ENCODE measurements at regions not wholly inside any gene's neighbourhood (a gene's known extent, or its start where the extent isn't known, plus 50 kb on each side); places are given as distances from the start of the nearest gene placed in this dataset.
"Not testable (repeated sequence)": the region's sequence is repeated elsewhere in the genome, so short reads cannot be mapped to it uniquely, and the experiment has no call there.

GRCh38 chr12:71297930-71298329, 140.1 kb upstream of the TSPAN8 start:
- H3K9me3 ChIP-seq (ENCODE audit: control insufficient read depth in 1 of 2, low read length in 2 of 2), result no peaks in the 10 kb centered on the region
- H3K36me3 ChIP-seq (ENCODE audit: control insufficient read depth in 1 of 2, insufficient read depth in 2 of 2, low read length in 2 of 2), result no peaks in the 10 kb centered on the region
- no peak overlapping the region for H3K27ac ChIP-seq (ENCODE audit: low read length)
- no peak overlapping the region for H3K4me3 ChIP-seq (ENCODE audit: low read depth in 1 of 2, low read length in 2 of 2)
- no peaks in the 10 kb centered on the region for H3K27me3 ChIP-seq (ENCODE audit: low read depth, low read length)
- H3K4me1 ChIP-seq (ENCODE audit: control insufficient read depth in 1 of 2, insufficient read depth in 2 of 2, low read length in 2 of 2), result no peaks in the 10 kb centered on the region

GRCh38 chr12:71295953-71296352, 138.2 kb upstream of the TSPAN8 start:
- Histone ChIP-seq H3K4me3 (ENCODE audit: low read depth in 1 of 2, low read length in 2 of 2) (no peak overlapping the region), H3K9me3 (ENCODE audit: control insufficient read depth in 1 of 2, low read length in 2 of 2) (peaks cover 0 to 3% of the 10 kb centered on the region in 2 donors), H3K27me3 (ENCODE audit: low read depth, low read length) (no peaks in the 10 kb centered on the region), H3K27ac (ENCODE audit: low read length) (no peak overlapping the region), H3K4me1 (ENCODE audit: control insufficient read depth in 1 of 2, insufficient read depth in 2 of 2, low read length in 2 of 2) (no peaks in the 10 kb centered on the region), H3K36me3 (ENCODE audit: control insufficient read depth in 1 of 2, insufficient read depth in 2 of 2, low read length in 2 of 2) (no peaks in the 10 kb centered on the region)

GRCh38 chr12:71291746-71292145, 133.9 kb upstream of the TSPAN8 start:
- Histone ChIP-seq H3K27ac (ENCODE audit: low read length) (no peak overlapping the region), H3K27me3 (ENCODE audit: low read depth, low read length) (no peaks in the 10 kb centered on the region), H3K4me3 (ENCODE audit: low read depth in 1 of 2, low read length in 2 of 2) (no peak overlapping the region), H3K36me3 (ENCODE audit: control insufficient read depth in 1 of 2, insufficient read depth in 2 of 2, low read length in 2 of 2) (no peaks in the 10 kb centered on the region), H3K9me3 (ENCODE audit: control insufficient read depth in 1 of 2, low read length in 2 of 2) (peaks cover 0 to 3% of the 10 kb centered on the region in 2 donors), H3K4me1 (ENCODE audit: control insufficient read depth in 1 of 2, insufficient read depth in 2 of 2, low read length in 2 of 2) (no peaks in the 10 kb centered on the region)

- H3K4me1 ChIP-seq (ENCODE audit: control insufficient read depth in 1 of 2, insufficient read depth in 2 of 2, low read length in 2 of 2), result no peaks in the 10 kb centered on the region
- H3K4me3 ChIP-seq (ENCODE audit: low read depth in 1 of 2, low read length in 2 of 2), result no peak overlapping the region
- no peaks in the 10 kb centered on the region for H3K36me3 ChIP-seq (ENCODE audit: control insufficient read depth in 1 of 2, insufficient read depth in 2 of 2, low read length in 2 of 2)
- H3K9me3 ChIP-seq (ENCODE audit: control insufficient read depth in 1 of 2, low read length in 2 of 2), result no peaks in the 10 kb centered on the region
- no peaks in the 10 kb centered on the region for H3K27me3 ChIP-seq (ENCODE audit: low read depth, low read length)
- H3K27ac ChIP-seq (ENCODE audit: low read length), result no peak overlapping the region
Measured at GRCh38 chr12:71283883-71284282, 126.1 kb upstream of the TSPAN8 start.

GRCh38 chr12:71282925-71283324, 125.1 kb upstream of the TSPAN8 start:
- Histone ChIP-seq H3K4me1 (ENCODE audit: control insufficient read depth in 1 of 2, insufficient read depth in 2 of 2, low read length in 2 of 2) (no peaks in the 10 kb centered on the region), H3K4me3 (ENCODE audit: low read depth in 1 of 2, low read length in 2 of 2) (no peak overlapping the region), H3K27me3 (ENCODE audit: low read depth, low read length) (no peaks in the 10 kb centered on the region), H3K36me3 (ENCODE audit: control insufficient read depth in 1 of 2, insufficient read depth in 2 of 2, low read length in 2 of 2) (no peaks in the 10 kb centered on the region), H3K27ac (ENCODE audit: low read length) (no peak overlapping the region), H3K9me3 (ENCODE audit: control insufficient read depth in 1 of 2, low read length in 2 of 2) (no peaks in the 10 kb centered on the region)

- Histone ChIP-seq H3K36me3 (ENCODE audit: control insufficient read depth in 1 of 2, insufficient read depth in 2 of 2, low read length in 2 of 2) (no peaks in the 10 kb centered on the region), H3K9me3 (ENCODE audit: control insufficient read depth in 1 of 2, low read length in 2 of 2) (no peaks in the 10 kb centered on the region)
Measured at GRCh38 chr12:71282020-71282419, 124.2 kb upstream of the TSPAN8 start.

GRCh38 chr12:71281425-71281824, 123.6 kb upstream of the TSPAN8 start:
- Histone ChIP-seq H3K36me3 (ENCODE audit: control insufficient read depth in 1 of 2, insufficient read depth in 2 of 2, low read length in 2 of 2) (no peaks in the 10 kb centered on the region), H3K9me3 (ENCODE audit: control insufficient read depth in 1 of 2, low read length in 2 of 2) (no peaks in the 10 kb centered on the region), H3K4me3 (ENCODE audit: low read depth in 1 of 2, low read length in 2 of 2) (no peak overlapping the region), H3K4me1 (ENCODE audit: control insufficient read depth in 1 of 2, insufficient read depth in 2 of 2, low read length in 2 of 2) (no peaks in the 10 kb centered on the region), H3K27me3 (ENCODE audit: low read depth, low read length) (no peaks in the 10 kb centered on the region), H3K27ac (ENCODE audit: low read length) (no peak overlapping the region)

More at GRCh38 chr12:71282020-71282419, 124.2 kb upstream of the TSPAN8 start:
- Histone ChIP-seq H3K4me1 (ENCODE audit: control insufficient read depth in 1 of 2, insufficient read depth in 2 of 2, low read length in 2 of 2) (no peaks in the 10 kb centered on the region), H3K27ac (ENCODE audit: low read length) (no peak overlapping the region), H3K27me3 (ENCODE audit: low read depth, low read length) (no peaks in the 10 kb centered on the region), H3K4me3 (ENCODE audit: low read depth in 1 of 2, low read length in 2 of 2) (no peak overlapping the region)

- Histone ChIP-seq H3K9me3 (ENCODE audit: control insufficient read depth in 1 of 2, low read length in 2 of 2) (no peaks in the 10 kb centered on the region), H3K4me3 (ENCODE audit: low read depth in 1 of 2, low read length in 2 of 2) (no peak overlapping the region), H3K4me1 (ENCODE audit: control insufficient read depth in 1 of 2, insufficient read depth in 2 of 2, low read length in 2 of 2) (no peaks in the 10 kb centered on the region)
Measured at GRCh38 chr12:71277866-71278265, 120.1 kb upstream of the TSPAN8 start.

GRCh38 chr12:71276541-71276940, 118.7 kb upstream of the TSPAN8 start:
- Histone ChIP-seq H3K36me3 (ENCODE audit: control insufficient read depth in 1 of 2, insufficient read depth in 2 of 2, low read length in 2 of 2) (no peaks in the 10 kb centered on the region), H3K4me3 (ENCODE audit: low read depth in 1 of 2, low read length in 2 of 2) (no peak overlapping the region), H3K9me3 (ENCODE audit: control insufficient read depth in 1 of 2, low read length in 2 of 2) (no peaks in the 10 kb centered on the region), H3K27ac (ENCODE audit: low read length) (no peak overlapping the region), H3K4me1 (ENCODE audit: control insufficient read depth in 1 of 2, insufficient read depth in 2 of 2, low read length in 2 of 2) (no peaks in the 10 kb centered on the region), H3K27me3 (ENCODE audit: low read depth, low read length) (no peaks in the 10 kb centered on the region)

More at GRCh38 chr12:71277866-71278265, 120.1 kb upstream of the TSPAN8 start:
- Histone ChIP-seq H3K27me3 (ENCODE audit: low read depth, low read length) (no peaks in the 10 kb centered on the region), H3K36me3 (ENCODE audit: control insufficient read depth in 1 of 2, insufficient read depth in 2 of 2, low read length in 2 of 2) (no peaks in the 10 kb centered on the region), H3K27ac (ENCODE audit: low read length) (no peak overlapping the region)

- H3K27me3 ChIP-seq (ENCODE audit: low read depth, low read length); H3K36me3 ChIP-seq (ENCODE audit: control insufficient read depth in 1 of 2, insufficient read depth in 2 of 2, low read length in 2 of 2); H3K27ac ChIP-seq (ENCODE audit: low read length); H3K4me3 ChIP-seq (ENCODE audit: low read depth in 1 of 2, low read length in 2 of 2); H3K4me1 ChIP-seq (ENCODE audit: control insufficient read depth in 1 of 2, insufficient read depth in 2 of 2, low read length in 2 of 2); H3K9me3 ChIP-seq (ENCODE audit: control insufficient read depth in 1 of 2, low read length in 2 of 2): not testable (repeated sequence)
Measured at GRCh38 chr12:71270794-71271193, 113.0 kb upstream of the TSPAN8 start.

GRCh38 chr12:71270057-71270456, 112.3 kb upstream of the TSPAN8 start:
- H3K36me3 ChIP-seq (ENCODE audit: control insufficient read depth in 1 of 2, insufficient read depth in 2 of 2, low read length in 2 of 2), result no peaks in the 10 kb centered on the region
- no peaks in the 10 kb centered on the region for H3K4me1 ChIP-seq (ENCODE audit: control insufficient read depth in 1 of 2, insufficient read depth in 2 of 2, low read length in 2 of 2)
- H3K4me3 ChIP-seq (ENCODE audit: low read depth in 1 of 2, low read length in 2 of 2), result no peak overlapping the region
- no peak overlapping the region for H3K27ac ChIP-seq (ENCODE audit: low read length)
- no peaks in the 10 kb centered on the region for H3K27me3 ChIP-seq (ENCODE audit: low read depth, low read length)
- H3K9me3 ChIP-seq (ENCODE audit: control insufficient read depth in 1 of 2, low read length in 2 of 2), result no peaks in the 10 kb centered on the region

- Histone ChIP-seq H3K4me3 (ENCODE audit: low read depth in 1 of 2, low read length in 2 of 2) (no peak overlapping the region), H3K27me3 (ENCODE audit: low read depth, low read length) (no peaks in the 10 kb centered on the region), H3K36me3 (ENCODE audit: control insufficient read depth in 1 of 2, insufficient read depth in 2 of 2, low read length in 2 of 2) (no peaks in the 10 kb centered on the region), H3K4me1 (ENCODE audit: control insufficient read depth in 1 of 2, insufficient read depth in 2 of 2, low read length in 2 of 2) (no peaks in the 10 kb centered on the region), H3K9me3 (ENCODE audit: control insufficient read depth in 1 of 2, low read length in 2 of 2) (no peaks in the 10 kb centered on the region), H3K27ac (ENCODE audit: low read length) (no peak overlapping the region)
Measured at GRCh38 chr12:71269281-71269598, 111.4 kb upstream of the TSPAN8 start.
